A204.1 (cell line): ENCODE measurements at regions not wholly inside any gene's neighbourhood (a gene's known extent, or its start where the extent isn't known, plus 50 kb on each side); places are given as distances from the start of the nearest gene placed in this dataset.
"Not testable (repeated sequence)": the region's sequence is repeated elsewhere in the genome, so short reads cannot be mapped to it uniquely, and the experiment has no call there.

Source experiments
- FAIRE-seq: peaks from 2 replicates; lab custom pipeline; 2012; peaks lifted over from hg19 to GRCh38; lab: Jason Lieb, UNC

- FAIRE-seq: no peak
Measured at GRCh38 chr4:156545003-156545785, 426.4 kb downstream of the PDGFC start.

- FAIRE-seq: peak; percentile 49
Measured at GRCh38 chr4:156539376-156539775, 432.2 kb downstream of the PDGFC start.

DNA sequence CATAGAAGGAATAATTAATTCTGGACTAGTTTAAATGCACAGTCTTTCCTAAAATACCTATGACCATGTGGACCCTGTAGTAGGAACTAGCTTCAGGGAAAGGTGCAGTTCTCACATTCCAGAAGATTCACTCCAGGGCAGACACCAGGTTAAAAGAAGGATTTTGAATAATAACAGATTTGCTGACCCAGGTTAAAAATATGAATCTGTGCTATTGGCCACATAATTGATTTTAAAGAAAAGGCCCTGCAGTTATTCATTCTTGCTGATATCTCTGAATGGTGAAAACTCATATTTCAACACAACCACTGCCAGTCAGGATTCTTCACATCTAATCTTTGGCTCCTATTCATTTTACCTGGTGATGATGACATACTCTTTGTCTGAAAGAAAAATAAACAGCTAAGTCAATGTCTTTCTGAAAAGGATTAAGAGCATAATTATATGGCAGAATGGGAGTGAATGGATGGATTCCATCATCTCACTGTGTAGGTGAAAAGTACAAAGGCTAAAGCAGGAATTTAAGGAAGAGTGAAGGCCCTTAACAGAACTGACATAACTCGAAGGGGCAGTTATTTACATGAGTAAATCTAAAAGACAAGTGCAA lies 432.8 kb downstream of the PDGFC start:
- no peak for FAIRE-seq

GRCh38 chr4:156538210-156538609 lies 433.4 kb downstream of the PDGFC start:
- no peak for FAIRE-seq

GRCh38 chr4:156537286-156537685 lies 434.3 kb downstream of the PDGFC start:
- FAIRE-seq: no peak

- no peak for FAIRE-seq
Measured at GRCh38 chr4:156536661-156537060, 434.9 kb downstream of the PDGFC start.

DNA sequence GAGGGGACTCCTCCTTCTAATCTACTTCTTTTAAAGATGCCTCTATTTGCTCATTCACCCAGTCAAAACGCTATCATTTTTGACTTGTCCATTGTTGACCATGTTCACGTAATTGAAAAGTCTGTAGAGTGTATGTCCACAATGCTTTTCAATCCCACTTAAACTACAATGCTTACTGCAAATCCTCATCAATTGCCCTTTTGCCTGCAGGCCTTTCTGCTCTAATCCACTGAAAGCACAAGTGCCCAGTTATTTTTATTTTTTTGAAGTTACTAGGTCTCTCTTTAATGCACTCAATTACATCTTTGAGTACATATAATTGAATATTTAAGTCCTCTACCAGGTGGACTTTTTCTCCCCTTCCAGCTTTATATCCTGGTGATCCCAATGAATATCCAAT lies 437.4 kb downstream of the PDGFC start:
- no peak for FAIRE-seq

- FAIRE-seq: no peak
Measured at GRCh38 chr4:156528216-156528615, 443.4 kb downstream of the PDGFC start.

DNA sequence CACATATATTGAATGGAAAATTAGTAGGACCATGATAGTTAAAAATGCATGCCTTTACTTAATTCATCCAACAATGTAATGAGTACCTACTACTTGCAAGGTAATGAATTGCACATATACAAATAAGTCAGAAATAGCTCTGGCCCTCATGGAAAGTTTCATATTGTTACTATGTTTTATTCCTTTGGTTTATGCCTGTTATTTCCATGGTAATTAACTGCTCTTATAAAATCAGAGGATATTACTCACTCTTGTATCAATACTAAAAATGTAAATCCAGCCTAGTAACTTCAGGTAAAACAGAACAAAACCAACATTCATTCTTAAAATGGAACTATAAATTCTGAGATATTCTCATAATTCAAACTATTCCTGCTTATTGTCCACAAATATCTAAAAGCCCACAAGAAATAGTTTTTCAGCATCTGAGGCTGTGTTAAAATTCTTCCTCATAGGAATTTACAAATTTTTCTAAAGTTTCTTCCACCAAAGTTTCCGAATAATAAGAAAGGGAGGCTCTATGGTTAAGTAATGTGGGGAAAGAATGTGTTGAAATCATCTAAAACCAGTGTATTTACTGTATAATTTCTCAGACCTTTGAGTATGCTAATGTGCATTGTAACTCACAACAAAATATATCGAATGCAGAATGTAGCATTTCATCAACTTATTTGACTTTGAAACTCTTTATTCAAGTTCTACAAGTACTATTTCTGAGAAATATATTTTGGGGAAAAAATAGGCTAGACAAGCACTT lies 444.2 kb downstream of the PDGFC start:
- no peak for FAIRE-seq

DNA sequence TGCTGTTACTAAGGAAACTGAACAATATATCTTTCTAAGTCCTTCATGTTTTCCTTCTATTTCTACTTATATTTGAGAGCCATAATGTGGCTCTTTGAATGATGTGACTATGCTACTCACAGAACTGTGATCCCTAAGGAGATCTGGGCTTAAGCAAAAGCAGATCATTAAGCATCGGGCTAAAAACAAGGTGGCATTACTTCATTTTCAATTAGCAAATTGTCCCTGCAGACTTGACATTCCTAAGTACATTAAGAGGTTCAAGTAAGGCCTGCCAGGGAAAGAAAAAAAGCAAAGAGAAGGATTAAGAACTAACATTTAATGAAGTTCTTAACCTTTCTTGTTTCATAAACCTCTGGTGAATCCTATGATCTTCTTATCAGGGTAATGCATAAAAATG lies 447.6 kb downstream of the PDGFC start:
- no peak for FAIRE-seq

DNA sequence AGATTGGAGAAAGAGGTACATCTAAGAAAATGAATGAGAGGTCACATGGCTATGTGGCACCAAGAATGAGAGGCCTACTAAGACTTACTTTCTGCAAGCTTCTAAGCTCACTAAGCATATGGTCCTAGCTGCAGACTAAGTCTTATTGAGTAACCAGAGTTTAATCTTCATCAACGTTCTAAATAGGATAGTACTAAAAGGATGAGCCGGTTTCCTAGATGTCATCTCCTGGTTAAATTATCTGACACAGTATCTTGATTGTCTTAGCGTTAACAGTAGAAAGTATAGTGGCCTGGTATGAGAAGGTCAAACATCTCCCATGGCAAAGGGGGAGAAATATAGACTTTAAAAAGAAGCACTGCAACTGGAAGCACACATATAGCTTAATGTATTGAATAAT lies 448.1 kb downstream of the PDGFC start:
- no peak for FAIRE-seq

DNA sequence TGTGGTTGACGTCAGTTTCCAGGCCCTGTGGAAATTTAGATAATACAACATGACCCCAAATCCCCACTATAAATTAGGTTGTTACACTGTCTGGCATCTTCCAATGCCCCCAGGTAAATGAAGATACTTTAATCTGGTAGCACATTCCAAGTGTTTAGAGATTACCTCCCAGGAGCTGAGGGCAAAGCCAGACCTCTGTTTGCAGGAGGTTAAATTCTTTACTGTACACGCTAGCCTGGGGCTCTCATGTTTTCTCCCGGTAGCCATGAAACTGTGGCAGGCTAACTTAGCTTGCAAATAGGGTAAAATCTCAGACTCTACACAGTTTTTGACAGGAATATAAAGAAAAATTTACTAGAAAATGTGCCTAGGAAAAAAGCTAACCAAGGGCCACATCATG lies 450.0 kb downstream of the PDGFC start:
- no peak for FAIRE-seq

- FAIRE-seq: no peak
Measured at GRCh38 chr4:156517956-156518355, 453.6 kb downstream of the PDGFC start.

DNA sequence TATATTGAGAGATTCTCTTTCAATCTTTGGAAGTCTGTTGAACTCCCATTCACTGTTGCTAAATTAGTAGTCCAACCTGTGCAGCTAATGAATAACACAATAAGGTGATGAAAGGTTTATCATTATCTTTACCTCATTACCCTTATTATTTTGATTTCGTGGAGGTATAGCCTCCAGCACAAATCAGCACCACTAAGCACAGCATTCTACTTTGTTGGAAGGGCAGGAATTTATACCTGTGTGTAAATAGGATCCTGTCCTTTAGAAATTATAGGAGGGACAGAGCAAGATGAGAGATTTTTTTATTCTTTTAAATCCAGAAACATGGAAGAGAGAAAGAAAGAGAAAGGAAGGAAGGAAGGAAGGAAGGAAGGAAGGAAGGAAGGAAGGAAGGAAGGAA lies 454.1 kb downstream of the PDGFC start:
- FAIRE-seq: no peak

GRCh38 chr4:156516698-156517097 lies 454.9 kb downstream of the PDGFC start:
- FAIRE-seq: no peak

GRCh38 chr4:156515295-156515694 lies 456.3 kb downstream of the PDGFC start:
- no peak for FAIRE-seq

DNA sequence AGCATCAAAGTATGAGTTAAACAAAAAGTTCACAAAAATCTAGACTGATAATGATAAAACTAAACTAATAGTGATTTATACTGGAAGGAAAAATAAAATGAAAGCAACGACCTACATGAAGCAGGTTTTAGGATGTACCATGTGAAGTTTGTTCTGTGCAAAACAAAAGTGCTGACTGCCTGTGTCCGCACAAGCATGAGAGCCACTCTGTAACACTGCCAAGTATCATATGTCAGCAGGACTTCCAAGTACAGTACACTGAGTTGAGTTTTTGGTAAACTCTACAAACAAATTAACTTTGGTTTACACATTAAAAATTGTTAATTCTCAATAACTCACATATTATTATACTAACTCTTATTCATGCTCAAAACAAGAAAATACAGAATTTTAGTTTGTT lies 459.0 kb downstream of the PDGFC start:
- FAIRE-seq: no peak

DNA sequence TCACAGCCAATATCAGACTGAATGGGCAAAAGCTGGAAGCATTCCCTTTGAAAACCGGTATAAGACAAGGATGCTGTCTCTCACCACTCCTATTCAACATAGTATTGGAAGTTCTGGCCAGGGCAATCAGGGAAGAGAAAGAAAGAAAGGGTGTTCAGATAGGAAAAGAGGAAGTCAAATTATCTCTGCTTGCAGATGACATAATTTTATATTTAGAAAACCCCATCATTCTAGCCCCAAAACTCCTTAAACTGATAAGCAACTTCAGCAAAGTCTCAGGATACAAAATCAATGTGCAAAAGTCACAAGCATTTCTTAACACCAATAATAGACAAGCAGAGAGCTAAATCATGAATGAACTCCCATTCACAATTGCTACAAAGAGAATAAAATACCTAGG lies 461.7 kb downstream of the PDGFC start:
- not testable (repeated sequence) for FAIRE-seq

DNA sequence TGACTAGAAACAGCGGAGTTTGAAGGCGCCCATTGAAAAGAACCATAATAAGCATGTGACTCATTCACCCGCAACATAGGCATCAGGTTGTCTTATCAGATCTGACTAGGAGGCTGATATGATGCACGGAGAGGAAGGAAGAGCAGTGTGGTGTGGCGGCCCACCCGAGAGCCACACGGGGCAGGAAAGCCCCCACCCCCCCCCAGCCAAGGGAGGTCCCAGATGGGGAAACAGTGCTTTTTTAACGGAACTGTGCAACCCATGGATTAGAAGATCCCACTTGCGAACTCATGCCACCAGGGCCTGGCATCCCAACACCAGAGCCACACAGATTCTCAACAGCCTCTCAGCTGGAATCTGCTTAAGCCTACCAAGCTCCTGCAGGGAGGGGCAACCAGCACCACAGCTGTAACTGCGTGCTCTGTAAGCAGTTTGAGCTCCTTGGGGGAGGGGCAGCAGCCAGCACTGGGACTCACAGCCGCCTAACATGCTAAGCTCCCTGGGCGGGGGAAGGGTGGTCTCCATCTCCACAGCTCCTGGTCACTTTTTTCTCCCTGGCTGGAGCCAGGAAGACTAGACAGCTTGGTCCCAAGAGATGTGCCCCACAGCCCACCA lies 466.2 kb downstream of the PDGFC start:
- no peak for FAIRE-seq

GRCh38 chr4:156503119-156503518 lies 468.5 kb downstream of the PDGFC start:
- FAIRE-seq: no peak

GRCh38 chr4:156501962-156502361 lies 469.6 kb downstream of the PDGFC start:
- FAIRE-seq: no peak

- peak; percentile 51 for FAIRE-seq
Measured at GRCh38 chr4:156499684-156500083, 471.9 kb downstream of the PDGFC start.

DNA sequence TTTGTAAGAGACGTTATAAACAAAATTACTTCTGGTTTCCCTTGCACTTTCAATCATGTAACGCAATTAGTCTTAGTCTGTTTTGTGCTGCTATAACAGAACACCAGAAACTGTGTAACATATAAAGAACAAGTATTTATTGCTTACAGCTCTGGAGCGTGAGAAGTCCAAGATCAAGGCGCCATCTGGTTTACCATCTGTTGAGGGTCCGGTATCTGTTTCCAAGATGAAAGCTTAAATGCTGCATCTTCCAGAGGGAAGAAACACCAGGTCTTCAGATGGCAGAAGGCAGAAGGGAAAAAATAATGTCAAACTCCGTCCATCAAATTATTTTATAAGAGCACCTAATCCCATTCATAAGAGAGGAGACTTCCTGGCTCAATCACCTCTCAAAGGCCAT lies 474.1 kb downstream of the PDGFC start:
- no peak for FAIRE-seq
